SK-N-MC (cell line): ENCODE measurements at regions not wholly inside any gene's neighbourhood (a gene's known extent, or its start where the extent isn't known, plus 50 kb on each side); places are given as distances from the start of the nearest gene placed in this dataset.
A peak's percentile ranks its signal among the peaks of the same experiment; 100 is the strongest.

ENCODE experiments used
- DNase-seq: peaks from one replicate; pipeline ENCODE4 v3.0.0-alpha.2; 2011; ENCODE audit warnings: low read depth, low spot score
- H3K27ac ChIP-seq: fragments of 200-600 bp; sonication (generic); 2 replicates; pipeline ENCODE4 v1.5.1; 2016; ENCODE audit warnings: mixed run types
- H3K36me3 ChIP-seq: fragments of 200-600 bp; sonication (generic); 2 replicates; pipeline ENCODE4 v1.6.1; 2017; ENCODE audit warnings: antibody characterized with exemption, low read length, mixed read lengths; ENCODE audit not compliant: insufficient read depth
- H3K4me3 ChIP-seq: fragments of 200-600 bp; sonication (generic); 2 replicates; pipeline ENCODE4 v1.5.1; 2016
- H3K9ac ChIP-seq: fragments of 200-600 bp; sonication (generic); 2 replicates; pipeline ENCODE4 v1.8.0; 2017; ENCODE audit warnings: mixed run types, mixed read lengths; ENCODE audit not compliant: insufficient read length
- H3K9me3 ChIP-seq: fragments of 200-600 bp; sonication (generic); 2 replicates; pipeline ENCODE4 v1.6.1; 2017; ENCODE audit warnings: low read depth, mild to moderate bottlenecking, antibody characterized with exemption, low read length, moderate library complexity, mixed read lengths
- EZH2 ChIP-seq: fragments of 200-600 bp; sonication (generic); IDR thresholded peaks from one replicate; pipeline ENCODE4 v1.6.1; 2017; ENCODE audit warnings: antibody characterized with exemption
- FOXP2 ChIP-seq: optimal IDR thresholded peaks from 2 replicates; pipeline ENCODE3; 2011; ENCODE audit warnings: mild to moderate bottlenecking, moderate library complexity; ENCODE audit not compliant: insufficient read depth; ENCODE audit errors: extremely low read length, control extremely low read depth
- POLR2AphosphoS5 ChIP-seq: IDR thresholded peaks from 2 replicates; pipeline ENCODE4 v1.6.1; 2012; ENCODE audit warnings: mild to moderate bottlenecking, low read depth, low read length, borderline replicate concordance

GRCh38 chr4:149031399-149031798, 589.2 kb upstream of the NR3C2 start:
- Histone ChIP-seq H3K4me3 (no peak overlapping the region), H3K9ac (no peak overlapping the region), H3K9me3 (no peaks in the 10 kb centered on the region), H3K27ac (no peak overlapping the region), H3K36me3 (no peaks in the 10 kb centered on the region)
- no peak for TF ChIP-seq FOXP2
- TF ChIP-seq POLR2AphosphoS5: no peak
- no peak for TF ChIP-seq EZH2
- peak; percentile 3 for DNase-seq

- H3K9ac ChIP-seq: no peak overlapping the region
- no peaks in the 10 kb centered on the region for H3K36me3 ChIP-seq
- TF ChIP-seq EZH2 (no peak), FOXP2 (no peak), POLR2AphosphoS5 (no peak)
- H3K4me3 ChIP-seq: no peak overlapping the region
- no peaks in the 10 kb centered on the region for H3K9me3 ChIP-seq
- DNase-seq: no peak
- no peak overlapping the region for H3K27ac ChIP-seq
Measured at GRCh38 chr4:149029056-149029651, 586.9 kb upstream of the NR3C2 start.

- no peak overlapping the region for H3K9ac ChIP-seq
- DNase-seq: no peak
- H3K27ac ChIP-seq: no peak overlapping the region
- TF ChIP-seq EZH2: no peak
- no peak for TF ChIP-seq FOXP2
- no peak for TF ChIP-seq POLR2AphosphoS5
- H3K36me3 ChIP-seq: no peaks in the 10 kb centered on the region
- H3K4me3 ChIP-seq: no peak overlapping the region
- no peaks in the 10 kb centered on the region for H3K9me3 ChIP-seq
Measured at GRCh38 chr4:149026696-149027095, 584.5 kb upstream of the NR3C2 start.

- no peak for DNase-seq
- Histone ChIP-seq H3K9ac (no peak overlapping the region), H3K9me3 (no peaks in the 10 kb centered on the region), H3K36me3 (no peaks in the 10 kb centered on the region), H3K4me3 (no peak overlapping the region), H3K27ac (no peak overlapping the region)
- TF ChIP-seq FOXP2 (no peak), POLR2AphosphoS5 (no peak), EZH2 (no peak)
Measured at GRCh38 chr4:149017002-149017734, 575.0 kb upstream of the NR3C2 start.

GRCh38 chr4:149009223-149009622, 567.0 kb upstream of the NR3C2 start:
- H3K9ac ChIP-seq: no peak overlapping the region
- no peak for DNase-seq
- no peak overlapping the region for H3K4me3 ChIP-seq
- no peaks in the 10 kb centered on the region for H3K9me3 ChIP-seq
- TF ChIP-seq EZH2: no peak
- H3K36me3 ChIP-seq: no peaks in the 10 kb centered on the region
- no peak overlapping the region for H3K27ac ChIP-seq

- no peaks in the 10 kb centered on the region for H3K36me3 ChIP-seq
- H3K9me3 ChIP-seq: no peaks in the 10 kb centered on the region
- TF ChIP-seq EZH2: no peak
- TF ChIP-seq FOXP2: no peak
- TF ChIP-seq POLR2AphosphoS5: no peak
- H3K27ac ChIP-seq: no peak overlapping the region
- no peak overlapping the region for H3K4me3 ChIP-seq
- no peak overlapping the region for H3K9ac ChIP-seq
- DNase-seq: no peak
Measured at GRCh38 chr4:149008415-149009025, 566.3 kb upstream of the NR3C2 start.

GRCh38 chr4:149005191-149005590, 563.0 kb upstream of the NR3C2 start:
- no peaks in the 10 kb centered on the region for H3K9me3 ChIP-seq
- no peak overlapping the region for H3K9ac ChIP-seq
- TF ChIP-seq POLR2AphosphoS5 (no peak), EZH2 (no peak), FOXP2 (no peak)
- H3K27ac ChIP-seq: no peak overlapping the region
- no peak for DNase-seq
- H3K4me3 ChIP-seq: no peak overlapping the region
- no peaks in the 10 kb centered on the region for H3K36me3 ChIP-seq

GRCh38 chr4:148999924-149000323, 557.7 kb upstream of the NR3C2 start:
- H3K9me3 ChIP-seq: no peaks in the 10 kb centered on the region

GRCh38 chr4:148998719-148999118, 556.5 kb upstream of the NR3C2 start:
- no peak overlapping the region for H3K4me3 ChIP-seq
- H3K27ac ChIP-seq: no peak overlapping the region
- no peak for TF ChIP-seq POLR2AphosphoS5
- no peak for TF ChIP-seq FOXP2
- no peak for TF ChIP-seq EZH2
- no peak overlapping the region for H3K9ac ChIP-seq
- H3K9me3 ChIP-seq: no peaks in the 10 kb centered on the region
- no peak for DNase-seq
- H3K36me3 ChIP-seq: no peaks in the 10 kb centered on the region

More at GRCh38 chr4:148999924-149000323, 557.7 kb upstream of the NR3C2 start:
- Histone ChIP-seq H3K9ac (no peak overlapping the region), H3K36me3 (no peaks in the 10 kb centered on the region), H3K27ac (no peak overlapping the region), H3K4me3 (no peak overlapping the region)
- no peak for TF ChIP-seq EZH2
- TF ChIP-seq POLR2AphosphoS5: no peak
- TF ChIP-seq FOXP2: no peak
- no peak for DNase-seq
